ENCODE measurements at regions not wholly inside any gene's neighbourhood (a gene's known extent, or its start where the extent isn't known, plus 50 kb on each side); places are given as distances from the start of the nearest gene placed in this dataset.
"Not testable (repeated sequence)": the region's sequence is repeated elsewhere in the genome, so short reads cannot be mapped to it uniquely, and the experiment has no call there.

GRCh38 chr21:39072468-39072867, 110.8 kb downstream of the PSMG1 start:
- Histone ChIP-seq H3K4me3 (ENCODE audit: low read length in 3 of 3) (no peak overlapping the region), H3K4me1 (ENCODE audit: control insufficient read depth in 3 of 3, insufficient read depth in 3 of 3, low read length in 3 of 3) (peaks cover 3 to 9% (median 3%) of the 10 kb centered on the region in 3 donors), H3K36me3 (ENCODE audit: control insufficient read depth in 3 of 3, insufficient read depth in 3 of 3, low read length in 3 of 3) (no peaks in the 10 kb centered on the region), H3K27ac (ENCODE audit: low read depth, low read length) (no peak overlapping the region), H3K9me3 (ENCODE audit: control insufficient read depth in 3 of 3, low read length in 3 of 3) (no peaks in the 10 kb centered on the region), H3K9ac (ENCODE audit: low read depth in 1 of 3, low read length in 3 of 3) (no peak overlapping the region), H3K27me3 (ENCODE audit: control insufficient read depth in 3 of 3, insufficient read depth in 3 of 3, low read length in 3 of 3) (no peaks in the 10 kb centered on the region)

GRCh38 chr21:39071623-39072214, 111.5 kb downstream of the PSMG1 start:
- Histone ChIP-seq H3K4me3 (ENCODE audit: low read length in 3 of 3) (no peak overlapping the region), H3K36me3 (ENCODE audit: control insufficient read depth in 3 of 3, insufficient read depth in 3 of 3, low read length in 3 of 3) (no peaks in the 10 kb centered on the region), H3K9me3 (ENCODE audit: control insufficient read depth in 3 of 3, low read length in 3 of 3) (no peaks in the 10 kb centered on the region), H3K27me3 (ENCODE audit: control insufficient read depth in 3 of 3, insufficient read depth in 3 of 3, low read length in 3 of 3) (no peaks in the 10 kb centered on the region), H3K27ac (ENCODE audit: low read depth, low read length) (no peak overlapping the region), H3K4me1 (ENCODE audit: control insufficient read depth in 3 of 3, insufficient read depth in 3 of 3, low read length in 3 of 3) (peaks cover 4 to 9% (median 6%) of the 10 kb centered on the region in 3 donors), H3K9ac (ENCODE audit: low read depth in 1 of 3, low read length in 3 of 3) (no peak overlapping the region)

GRCh38 chr21:39069856-39070255, 113.4 kb downstream of the PSMG1 start:
- not testable (repeated sequence) for H3K27ac ChIP-seq (ENCODE audit: low read depth, low read length); H3K36me3 ChIP-seq (ENCODE audit: control insufficient read depth in 3 of 3, insufficient read depth in 3 of 3, low read length in 3 of 3); H3K4me3 ChIP-seq (ENCODE audit: low read length in 3 of 3); H3K27me3 ChIP-seq (ENCODE audit: control insufficient read depth in 3 of 3, insufficient read depth in 3 of 3, low read length in 3 of 3); H3K9me3 ChIP-seq (ENCODE audit: control insufficient read depth in 3 of 3, low read length in 3 of 3); H3K9ac ChIP-seq (ENCODE audit: low read depth in 1 of 3, low read length in 3 of 3)
- peaks cover 7 to 12% (median 9%) of the 10 kb centered on the region in 3 donors for H3K4me1 ChIP-seq (ENCODE audit: control insufficient read depth in 3 of 3, insufficient read depth in 3 of 3, low read length in 3 of 3)

GRCh38 chr21:39066829-39067780, 116.1 kb downstream of the PSMG1 start:
- H3K4me1 ChIP-seq (ENCODE audit: control insufficient read depth in 3 of 3, insufficient read depth in 3 of 3, low read length in 3 of 3): peaks cover 5 to 12% (median 6%) of the 10 kb centered on the region in 3 donors
- no peaks in the 10 kb centered on the region for H3K36me3 ChIP-seq (ENCODE audit: control insufficient read depth in 3 of 3, insufficient read depth in 3 of 3, low read length in 3 of 3)
- H3K27ac ChIP-seq (ENCODE audit: low read depth, low read length): peak overlapping the region; percentile 34
- H3K9ac ChIP-seq (ENCODE audit: low read depth in 1 of 3, low read length in 3 of 3): peak overlapping the region in 1 of 3 donors; percentile 8
- no peak overlapping the region for H3K4me3 ChIP-seq (ENCODE audit: low read length in 3 of 3)
- no peaks in the 10 kb centered on the region for H3K9me3 ChIP-seq (ENCODE audit: control insufficient read depth in 3 of 3, low read length in 3 of 3)
- H3K27me3 ChIP-seq (ENCODE audit: control insufficient read depth in 3 of 3, insufficient read depth in 3 of 3, low read length in 3 of 3): no peaks in the 10 kb centered on the region

GRCh38 chr21:39065917-39066316, 117.3 kb downstream of the PSMG1 start:
- H3K27me3 ChIP-seq (ENCODE audit: control insufficient read depth in 3 of 3, insufficient read depth in 3 of 3, low read length in 3 of 3): no peaks in the 10 kb centered on the region
- H3K36me3 ChIP-seq (ENCODE audit: control insufficient read depth in 3 of 3, insufficient read depth in 3 of 3, low read length in 3 of 3): no peaks in the 10 kb centered on the region
- H3K4me3 ChIP-seq (ENCODE audit: low read length in 3 of 3): no peak overlapping the region
- H3K27ac ChIP-seq (ENCODE audit: low read depth, low read length): no peak overlapping the region
- H3K4me1 ChIP-seq (ENCODE audit: control insufficient read depth in 3 of 3, insufficient read depth in 3 of 3, low read length in 3 of 3): peaks cover 13 to 20% (median 15%) of the 10 kb centered on the region in 3 donors
- H3K9ac ChIP-seq (ENCODE audit: low read depth in 1 of 3, low read length in 3 of 3): no peak overlapping the region
- H3K9me3 ChIP-seq (ENCODE audit: control insufficient read depth in 3 of 3, low read length in 3 of 3): no peaks in the 10 kb centered on the region

- Histone ChIP-seq H3K27me3 (ENCODE audit: control insufficient read depth in 3 of 3, insufficient read depth in 3 of 3, low read length in 3 of 3) (no peaks in the 10 kb centered on the region), H3K4me3 (ENCODE audit: low read length in 3 of 3) (no peak overlapping the region), H3K36me3 (ENCODE audit: control insufficient read depth in 3 of 3, insufficient read depth in 3 of 3, low read length in 3 of 3) (no peaks in the 10 kb centered on the region), H3K9me3 (ENCODE audit: control insufficient read depth in 3 of 3, low read length in 3 of 3) (no peaks in the 10 kb centered on the region), H3K27ac (ENCODE audit: low read depth, low read length) (no peak overlapping the region), H3K4me1 (ENCODE audit: control insufficient read depth in 3 of 3, insufficient read depth in 3 of 3, low read length in 3 of 3) (peaks cover 24 to 32% (median 26%) of the 10 kb centered on the region in 3 donors), H3K9ac (ENCODE audit: low read depth in 1 of 3, low read length in 3 of 3) (no peak overlapping the region)
These were observed 118.8 kb downstream of the PSMG1 start for GRCh38 chr21:39064325-39065012.

GRCh38 chr21:39063517-39063916, 119.7 kb downstream of the PSMG1 start:
- H3K36me3 ChIP-seq (ENCODE audit: control insufficient read depth in 3 of 3, insufficient read depth in 3 of 3, low read length in 3 of 3): no peaks in the 10 kb centered on the region
- H3K27me3 ChIP-seq (ENCODE audit: control insufficient read depth in 3 of 3, insufficient read depth in 3 of 3, low read length in 3 of 3): no peaks in the 10 kb centered on the region
- no peak overlapping the region for H3K9ac ChIP-seq (ENCODE audit: low read depth in 1 of 3, low read length in 3 of 3)
- H3K9me3 ChIP-seq (ENCODE audit: control insufficient read depth in 3 of 3, low read length in 3 of 3): no peaks in the 10 kb centered on the region
- peaks cover 24 to 32% (median 26%) of the 10 kb centered on the region in 3 donors for H3K4me1 ChIP-seq (ENCODE audit: control insufficient read depth in 3 of 3, insufficient read depth in 3 of 3, low read length in 3 of 3)
- H3K27ac ChIP-seq (ENCODE audit: low read depth, low read length): no peak overlapping the region
- H3K4me3 ChIP-seq (ENCODE audit: low read length in 3 of 3): no peak overlapping the region

GRCh38 chr21:39062196-39062595, 121.1 kb downstream of the PSMG1 start:
- no peak overlapping the region for H3K9ac ChIP-seq (ENCODE audit: low read depth in 1 of 3, low read length in 3 of 3)
- H3K9me3 ChIP-seq (ENCODE audit: control insufficient read depth in 3 of 3, low read length in 3 of 3): no peaks in the 10 kb centered on the region
- no peak overlapping the region for H3K4me3 ChIP-seq (ENCODE audit: low read length in 3 of 3)
- no peak overlapping the region for H3K27ac ChIP-seq (ENCODE audit: low read depth, low read length)
- no peaks in the 10 kb centered on the region for H3K27me3 ChIP-seq (ENCODE audit: control insufficient read depth in 3 of 3, insufficient read depth in 3 of 3, low read length in 3 of 3)
- H3K36me3 ChIP-seq (ENCODE audit: control insufficient read depth in 3 of 3, insufficient read depth in 3 of 3, low read length in 3 of 3): no peaks in the 10 kb centered on the region
- peaks cover 21 to 28% (median 24%) of the 10 kb centered on the region in 3 donors for H3K4me1 ChIP-seq (ENCODE audit: control insufficient read depth in 3 of 3, insufficient read depth in 3 of 3, low read length in 3 of 3)

GRCh38 chr21:39061766-39062165, 121.5 kb downstream of the PSMG1 start:
- Histone ChIP-seq H3K9ac (ENCODE audit: low read depth in 1 of 3, low read length in 3 of 3) (no peak overlapping the region), H3K4me1 (ENCODE audit: control insufficient read depth in 3 of 3, insufficient read depth in 3 of 3, low read length in 3 of 3) (peaks cover 21 to 26% (median 23%) of the 10 kb centered on the region in 3 donors), H3K27me3 (ENCODE audit: control insufficient read depth in 3 of 3, insufficient read depth in 3 of 3, low read length in 3 of 3) (no peaks in the 10 kb centered on the region), H3K27ac (ENCODE audit: low read depth, low read length) (no peak overlapping the region), H3K36me3 (ENCODE audit: control insufficient read depth in 3 of 3, insufficient read depth in 3 of 3, low read length in 3 of 3) (no peaks in the 10 kb centered on the region), H3K9me3 (ENCODE audit: control insufficient read depth in 3 of 3, low read length in 3 of 3) (no peaks in the 10 kb centered on the region), H3K4me3 (ENCODE audit: low read length in 3 of 3) (no peak overlapping the region)
